Calu3 (cell line): ENCODE measurements at regions not wholly inside any gene's neighbourhood (a gene's known extent, or its start where the extent isn't known, plus 50 kb on each side); places are given as distances from the start of the nearest gene placed in this dataset.

ENCODE experiments used
- BruUV-seq: library from RNA; stranded (reverse); fragments of 400-500 nt; replicated peaks from 2 replicates; lab custom pipeline; 2021; lab: Mats Ljungman, UMichigan
- CTCF ChIA-PET: fragments of 300-600 bp; sonication (Branson Sonifier 250); formaldehyde crosslinking; loops from one replicate; lab custom pipeline; 2022; ENCODE audit warnings: antibody characterized with exemption; lab: Charles Lee
- DNase-seq: peaks from one replicate; pipeline ENCODE4 v3.0.0; 2022
- H3K27ac Mint-ChIP-seq: one replicate; pipeline ENCODE4 v1.8.0; 2022; ENCODE audit warnings: mixed read lengths; ENCODE audit not compliant: unreplicated experiment
- H3K27me3 Mint-ChIP-seq: one replicate; pipeline ENCODE4 v1.8.0; 2022; ENCODE audit warnings: mixed read lengths; ENCODE audit not compliant: unreplicated experiment
- H3K36me3 Mint-ChIP-seq: one replicate; pipeline ENCODE4 v1.8.0; 2022; ENCODE audit warnings: mild to moderate bottlenecking, moderate library complexity, mixed read lengths; ENCODE audit not compliant: insufficient read depth, unreplicated experiment
- H3K4me1 Mint-ChIP-seq: one replicate; pipeline ENCODE4 v1.8.0; 2022; ENCODE audit warnings: mild to moderate bottlenecking, low read depth, mixed read lengths; ENCODE audit not compliant: unreplicated experiment
- H3K4me3 Mint-ChIP-seq: one replicate; pipeline ENCODE4 v1.8.0; 2022; ENCODE audit warnings: mild to moderate bottlenecking, low read depth, moderate library complexity, mixed read lengths; ENCODE audit not compliant: unreplicated experiment
- H3K9me3 Mint-ChIP-seq: one replicate; pipeline ENCODE4 v1.8.0; 2022; ENCODE audit warnings: low read depth, mixed read lengths; ENCODE audit not compliant: unreplicated experiment
- intact Hi-C: fragments of 100-400 bp; cut with micrococcal nuclease; formaldehyde crosslinking; loops from one replicate; pipeline ENCODE4 v1.10.0; 2022; ENCODE audit not compliant: unreplicated experiment
- TF ChIP-seq, protein P1 (sequence below): fragments of 200-600 bp; IDR thresholded peaks from one replicate; pipeline ENCODE4 v1.8.0; 2022; ENCODE audit warnings: antibody characterized with exemption; ENCODE audit not compliant: unreplicated experiment

DNA sequence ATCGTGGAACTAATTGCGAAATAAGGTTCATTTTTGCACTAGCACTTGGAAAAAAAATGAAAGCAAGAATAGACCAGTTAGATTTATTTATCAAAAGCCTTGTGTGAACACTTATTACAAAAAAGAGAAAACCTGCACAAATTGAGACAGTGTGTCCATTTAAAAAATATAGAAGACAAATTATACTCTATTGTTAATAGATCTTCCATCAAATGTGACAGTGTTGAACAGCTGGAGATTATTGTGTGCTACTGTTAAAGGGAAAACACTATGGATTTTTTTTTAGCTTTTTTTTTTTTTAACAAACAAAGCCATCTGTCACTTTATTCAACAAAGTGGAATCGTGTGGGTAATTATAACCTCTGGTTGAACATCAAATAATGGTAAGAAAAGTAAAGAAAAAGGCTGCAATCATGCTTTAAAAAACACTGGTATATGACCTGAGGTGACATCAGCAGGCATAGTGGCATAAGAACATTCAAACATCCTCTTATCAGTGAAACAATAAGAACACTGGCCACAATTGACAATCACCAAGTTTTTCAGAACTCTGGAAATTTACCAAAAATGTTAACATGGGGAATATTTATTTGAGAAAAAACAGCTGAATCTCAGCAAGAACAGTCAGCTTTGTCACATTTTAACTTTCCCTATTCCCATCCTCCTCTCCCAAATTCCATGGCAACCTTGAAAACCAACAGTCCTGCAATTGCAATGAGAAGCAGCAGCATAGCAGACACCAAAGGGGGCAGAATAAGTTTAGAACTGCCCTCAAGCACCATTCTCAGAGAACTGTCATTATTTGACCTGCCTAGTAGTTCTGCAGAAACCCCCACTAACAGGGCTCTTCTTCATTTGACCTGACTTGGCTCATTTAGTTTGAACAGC is 442.3 kb upstream of the MON1B start:
- no peak overlapping the region for H3K4me3 Mint-ChIP-seq
- H3K9me3 Mint-ChIP-seq, result peaks cover 2% of the 10 kb centered on the region
- intact Hi-C loops, result no loop called here
- no TSS peak for BruUV-seq
- no peaks in the 10 kb centered on the region for H3K27me3 Mint-ChIP-seq
- no peak for DNase-seq
- no peaks in the 10 kb centered on the region for H3K36me3 Mint-ChIP-seq
- CTCF ChIA-PET, result no interaction called here
- TF ChIP-seq, protein P1, sequence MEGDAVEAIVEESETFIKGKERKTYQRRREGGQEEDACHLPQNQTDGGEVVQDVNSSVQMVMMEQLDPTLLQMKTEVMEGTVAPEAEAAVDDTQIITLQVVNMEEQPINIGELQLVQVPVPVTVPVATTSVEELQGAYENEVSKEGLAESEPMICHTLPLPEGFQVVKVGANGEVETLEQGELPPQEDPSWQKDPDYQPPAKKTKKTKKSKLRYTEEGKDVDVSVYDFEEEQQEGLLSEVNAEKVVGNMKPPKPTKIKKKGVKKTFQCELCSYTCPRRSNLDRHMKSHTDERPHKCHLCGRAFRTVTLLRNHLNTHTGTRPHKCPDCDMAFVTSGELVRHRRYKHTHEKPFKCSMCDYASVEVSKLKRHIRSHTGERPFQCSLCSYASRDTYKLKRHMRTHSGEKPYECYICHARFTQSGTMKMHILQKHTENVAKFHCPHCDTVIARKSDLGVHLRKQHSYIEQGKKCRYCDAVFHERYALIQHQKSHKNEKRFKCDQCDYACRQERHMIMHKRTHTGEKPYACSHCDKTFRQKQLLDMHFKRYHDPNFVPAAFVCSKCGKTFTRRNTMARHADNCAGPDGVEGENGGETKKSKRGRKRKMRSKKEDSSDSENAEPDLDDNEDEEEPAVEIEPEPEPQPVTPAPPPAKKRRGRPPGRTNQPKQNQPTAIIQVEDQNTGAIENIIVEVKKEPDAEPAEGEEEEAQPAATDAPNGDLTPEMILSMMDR, result no peak
- no peak overlapping the region for H3K27ac Mint-ChIP-seq
- no peaks in the 10 kb centered on the region for H3K4me1 Mint-ChIP-seq

DNA sequence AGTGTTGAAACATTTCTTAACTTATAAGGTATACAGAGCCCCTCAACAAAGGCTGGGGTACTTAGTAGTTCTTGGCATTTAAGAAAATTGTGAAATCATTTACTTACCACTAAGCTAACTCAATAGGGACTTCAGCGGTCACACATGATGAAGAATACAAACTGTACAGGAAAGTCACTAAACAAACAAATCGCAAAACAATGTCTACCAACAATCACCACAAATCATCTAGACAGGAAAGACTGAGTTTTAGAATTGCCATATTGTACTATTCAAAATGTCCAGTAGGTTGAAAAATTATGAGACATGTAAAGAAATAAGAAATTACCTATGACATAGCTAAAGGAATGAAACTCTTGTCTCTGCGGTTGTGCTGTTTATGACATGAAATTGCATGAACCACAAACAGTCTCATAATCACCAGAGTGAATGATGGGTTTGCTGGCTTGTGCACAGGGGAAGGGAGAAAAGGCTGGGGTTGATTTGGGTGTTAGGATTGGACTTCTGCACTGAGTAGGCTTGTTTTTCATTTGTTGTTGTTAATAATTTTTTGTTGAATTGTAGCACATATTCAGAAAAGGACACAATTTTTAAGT is 441.1 kb upstream of the MON1B start:
- intact Hi-C loops, result no loop called here
- no peaks in the 10 kb centered on the region for H3K27me3 Mint-ChIP-seq

DNA sequence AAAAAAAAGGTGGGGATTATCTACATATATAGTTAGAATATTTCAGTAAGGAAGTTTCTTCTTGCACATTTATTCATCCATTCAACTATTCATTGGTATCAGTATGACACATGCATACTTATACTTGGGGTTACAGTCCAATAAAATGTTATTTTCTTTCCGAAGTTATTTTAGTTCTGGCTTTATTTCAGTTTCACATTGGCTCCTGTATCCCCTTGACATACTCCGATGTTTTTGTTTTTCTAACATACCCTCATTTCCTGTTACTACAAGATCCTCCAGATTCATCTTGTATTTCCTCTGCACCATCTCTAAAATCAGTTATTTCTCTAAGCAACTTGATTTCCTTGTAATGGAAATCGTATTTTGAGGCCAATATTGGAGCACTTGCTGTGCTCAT is 435.5 kb upstream of the MON1B start:
- TF ChIP-seq, protein P1, result no peak

More for the DNA sequence above, 441.1 kb upstream of the MON1B start:
- no TSS peak for BruUV-seq
- Mint-ChIP-seq H3K9me3 (peaks cover 2% of the 10 kb centered on the region), H3K4me1 (no peaks in the 10 kb centered on the region), H3K36me3 (no peaks in the 10 kb centered on the region), H3K4me3 (no peak overlapping the region), H3K27ac (no peak overlapping the region)
- CTCF ChIA-PET, result no interaction called here
- TF ChIP-seq, protein P1, result no peak
- no peak for DNase-seq

DNA sequence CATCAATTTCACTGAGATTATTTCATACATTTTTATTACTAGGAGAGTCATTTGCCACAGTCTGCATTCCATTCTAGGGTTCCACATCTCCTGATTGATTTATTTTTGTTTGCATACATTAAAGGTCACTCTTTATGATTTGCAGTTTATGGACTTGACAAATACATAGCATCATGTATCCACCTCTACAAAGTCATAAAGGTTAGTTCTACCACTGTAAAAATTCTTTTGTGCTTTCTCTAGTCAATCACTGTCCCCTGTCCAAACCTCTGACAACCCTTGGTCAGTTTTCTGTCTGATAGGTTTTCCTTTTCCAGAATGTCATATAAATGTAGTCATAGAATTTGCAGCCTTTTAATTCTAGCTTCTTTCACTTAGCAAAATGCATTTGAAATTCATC is 434.6 kb upstream of the MON1B start:
- CTCF ChIA-PET, result no interaction called here
- DNase-seq, result no peak
- Mint-ChIP-seq H3K4me3 (no peak overlapping the region), H3K27me3 (no peaks in the 10 kb centered on the region), H3K9me3 (peaks cover 2% of the 10 kb centered on the region), H3K4me1 (no peaks in the 10 kb centered on the region), H3K36me3 (no peaks in the 10 kb centered on the region), H3K27ac (no peak overlapping the region)
- TF ChIP-seq, protein P1, result no peak
- BruUV-seq, result no TSS peak
- intact Hi-C loops, result no loop called here

More for the DNA sequence above, 435.5 kb upstream of the MON1B start:
- Mint-ChIP-seq H3K9me3 (no peaks in the 10 kb centered on the region), H3K27me3 (no peaks in the 10 kb centered on the region), H3K27ac (no peak overlapping the region), H3K36me3 (no peaks in the 10 kb centered on the region), H3K4me1 (no peaks in the 10 kb centered on the region), H3K4me3 (no peak overlapping the region)
- CTCF ChIA-PET, result no interaction called here
- DNase-seq, result no peak
- no TSS peak for BruUV-seq
- intact Hi-C loops, result no loop called here
